B cell (primary cell): ENCODE measurements at regions not wholly inside any gene's neighbourhood (a gene's known extent, or its start where the extent isn't known, plus 50 kb on each side); places are given as distances from the start of the nearest gene placed in this dataset.

Experiments
- ATAC-seq: fragments of 200-7000 bp; cut with Tn5 transposase; one replicate; pipeline ENCODE4 v1.10.0; 2021; ENCODE audit warnings: low read depth, mild to moderate bottlenecking, moderate number of reproducible peaks, moderate library complexity
- CTCF ChIA-PET: fragments of 350-600 bp; sonication (Branson Sonifier 250); formaldehyde crosslinking; loops from one replicate; lab custom pipeline; 2021; ENCODE audit warnings: antibody characterized with exemption, inconsistent platforms; lab: Charles Lee
- POLR2A ChIA-PET: fragments of 350-600 bp; sonication (Branson Sonifier 250); formaldehyde crosslinking; loops from one replicate; lab custom pipeline; 2021; ENCODE audit warnings: antibody characterized with exemption; lab: Charles Lee
- DNase-seq: peaks from one replicate; pipeline ENCODE4 v3.0.0; 2013
- H2AFZ ChIP-seq: 2 replicates; pipeline ENCODE4 v1.6.1; 2012; ENCODE audit warnings: mild to moderate bottlenecking, low read depth, low read length; ENCODE audit not compliant: insufficient read depth, poor library complexity, severe bottlenecking
- H3K27ac ChIP-seq, 2 donors: 1 replicate in 1 of 2; 2 replicates in 1 of 2; pipeline ENCODE4 v1.5.1; 2012 to 2013; ENCODE audit warnings: low read length in 2 of 2, mild to moderate bottlenecking in 2 of 2, moderate library complexity in 1 of 2
- H3K27me3 ChIP-seq, 4 experiments: fragments of 200-600 bp in 1 of 4; sonication (generic) in 1 of 4; replicated peaks in 1 of 4; 1 replicate in 2 of 4; 2 replicates in 2 of 4; pipeline versions ENCODE4 v1.6.1 to v1.7.0; 2013 to 2016; ENCODE audit warnings: low read length in 3 of 4, mild to moderate bottlenecking in 2 of 4, mixed read lengths in 1 of 4, moderate library complexity in 1 of 4; ENCODE audit not compliant: insufficient read depth in 4 of 4, control insufficient read depth in 3 of 4; ENCODE audit errors: control extremely low read depth in 1 of 4
- H3K36me3 ChIP-seq, 2 experiments: replicated peaks in 1 of 2; 1 replicate in 1 of 2; 2 replicates in 1 of 2; pipeline versions ENCODE4 v1.6.1 to v1.7.1; 2013; ENCODE audit warnings: low read length in 1 of 2; ENCODE audit not compliant: insufficient read depth in 2 of 2, control insufficient read depth in 1 of 2; ENCODE audit errors: control extremely low read depth in 1 of 2, extremely low read depth in 1 of 2
- H3K4me1 ChIP-seq, 2 donors: fragments of 200-600 bp in 1 of 2; sonication (generic) in 1 of 2; 1 replicate in 1 of 2; 2 replicates in 1 of 2; pipeline versions ENCODE4 v1.5.1 to v1.6.1; 2013 to 2017; ENCODE audit warnings: low read length in 2 of 2; ENCODE audit not compliant: control insufficient read depth in 2 of 2, insufficient read depth in 2 of 2
- H3K4me2 ChIP-seq: replicated peaks from 2 replicates; pipeline ENCODE3; 2012; ENCODE audit warnings: mild to moderate bottlenecking, low read depth, low read length; ENCODE audit not compliant: poor library complexity, severe bottlenecking
- H3K4me3 ChIP-seq, 5 experiments: fragments of 200-600 bp in 1 of 5; sonication (generic) in 1 of 5; 1 replicate in 3 of 5; 2 replicates in 2 of 5; pipeline versions ENCODE4 v1.5.1 to v1.7.0; 2011 to 2016; ENCODE audit warnings: low read length in 4 of 5, mild to moderate bottlenecking in 4 of 5, low read depth in 2 of 5, control low read depth in 1 of 5, moderate library complexity in 1 of 5; ENCODE audit not compliant: insufficient read depth in 1 of 5; ENCODE audit errors: control extremely low read depth in 1 of 5, extremely low read depth in 1 of 5
- H3K79me2 ChIP-seq: fragments of 200-600 bp; sonication (generic); one replicate; pipeline ENCODE4 v1.6.0; 2016; ENCODE audit warnings: low read length; ENCODE audit not compliant: control insufficient read depth, insufficient read depth
- H3K9ac ChIP-seq: fragments of 200-600 bp; sonication (generic); 2 replicates; pipeline ENCODE4 v1.6.1; 2017; ENCODE audit warnings: mild to moderate bottlenecking, low read length, moderate library complexity
- H3K9me3 ChIP-seq, 3 donors: one replicate each; pipeline versions ENCODE4 v1.6.1 to v1.7.1; 2013; ENCODE audit warnings: low read length in 2 of 3; ENCODE audit not compliant: control insufficient read depth in 2 of 3, insufficient read depth in 1 of 3; ENCODE audit errors: control extremely low read depth in 1 of 3
- H4K20me1 ChIP-seq: 2 replicates; pipeline ENCODE4 v1.6.0; 2012; ENCODE audit warnings: mild to moderate bottlenecking, low read length; ENCODE audit not compliant: insufficient read depth, control insufficient read depth, poor library complexity, severe bottlenecking
- H3K27ac Mint-ChIP-seq: one replicate; pipeline ENCODE4 v1.8.0; 2021; ENCODE audit warnings: mixed read lengths
- H3K27me3 Mint-ChIP-seq: one replicate; pipeline ENCODE4 v1.8.0; 2021; ENCODE audit warnings: mixed read lengths
- H3K4me1 Mint-ChIP-seq: one replicate; pipeline ENCODE4 v1.8.0; 2021; ENCODE audit warnings: mixed read lengths
- H3K4me3 Mint-ChIP-seq: one replicate; pipeline ENCODE4 v1.8.0; 2021; ENCODE audit warnings: mixed read lengths
- H3K9me3 Mint-ChIP-seq: one replicate; pipeline ENCODE4 v1.8.0; 2022; ENCODE audit warnings: mixed read lengths; ENCODE audit not compliant: insufficient read depth
- CTCF ChIP-seq: fragments of 200-600 bp; IDR thresholded peaks from one replicate; pipeline ENCODE4 v1.8.0; 2022; ENCODE audit warnings: antibody characterized with exemption, mild to moderate bottlenecking
- EZH2 ChIP-seq: IDR thresholded peaks from 2 replicates; pipeline ENCODE4 v1.6.1; 2012; ENCODE audit warnings: borderline replicate concordance, low read depth, mild to moderate bottlenecking, moderate library complexity, low read length; ENCODE audit not compliant: insufficient read depth, poor library complexity, severe bottlenecking
- WGBS: methylation state at CpG from one replicate; pipeline ENCODE4 v1.1.5; 2013; ENCODE audit warnings: missing lambda C conversion rate; ENCODE audit not compliant: insufficient coverage; 5-methylcytosine and 5-hydroxymethylcytosine counted together
- intact Hi-C: fragments of 100-400 bp; cut with micrococcal nuclease; formaldehyde crosslinking; loops from one replicate; pipeline ENCODE4 v1.10.0; 2022

- ChIA-PET POLR2A (no interaction called here), CTCF (no interaction called here)
- Histone ChIP-seq H2AFZ (no peak overlapping the region), H3K9ac (no peak overlapping the region), H3K4me3 (no peak overlapping the region), H3K4me2 (no peak overlapping the region), H3K27me3 (no peaks in the 10 kb centered on the region), H3K36me3 (no peaks in the 10 kb centered on the region), H3K9me3 (no peaks in the 10 kb centered on the region), H3K79me2 (no peaks in the 10 kb centered on the region), H3K27ac (no peak overlapping the region), H4K20me1 (no peaks in the 10 kb centered on the region), H3K4me1 (no peaks in the 10 kb centered on the region)
- ATAC-seq (no peak), DNase-seq (no peak)
- 60% methylated on average over 1 of the region's 2 CpGs for WGBS
- H3K4me1 Mint-ChIP-seq: no peaks in the 10 kb centered on the region
- intact Hi-C loops: no loop called here
- no peak overlapping the region for H3K27ac Mint-ChIP-seq
- H3K9me3 Mint-ChIP-seq: peaks cover 2% of the 10 kb centered on the region
- TF ChIP-seq EZH2 (no peak), CTCF (no peak)
- no peak overlapping the region for H3K4me3 Mint-ChIP-seq
- H3K27me3 Mint-ChIP-seq: no peaks in the 10 kb centered on the region
These were observed 716.2 kb downstream of the NCAM2 start for GRCh38 chr21:21714426-21714825.

GRCh38 chr21:21715266-21715969 lies 717.2 kb downstream of the NCAM2 start:
- CTCF ChIA-PET: no interaction called here
- no peak overlapping the region for H3K4me3 ChIP-seq
- H3K36me3 ChIP-seq: no peaks in the 10 kb centered on the region
- no peaks in the 10 kb centered on the region for H3K4me1 ChIP-seq
- peaks cover 2% of the 10 kb centered on the region for H3K9me3 Mint-ChIP-seq
- ATAC-seq (no peak), DNase-seq (no peak)
- WGBS: 86% methylated on average over 2 of the region's 7 CpGs
- TF ChIP-seq CTCF (no peak), EZH2 (no peak)
- no peak overlapping the region for H3K27ac Mint-ChIP-seq
- POLR2A ChIA-PET: no interaction called here
- no peak overlapping the region for H3K4me2 ChIP-seq
- intact Hi-C loops: no loop called here
- H3K27ac ChIP-seq: no peak overlapping the region
- no peaks in the 10 kb centered on the region for H3K79me2 ChIP-seq
- H3K27me3 Mint-ChIP-seq: no peaks in the 10 kb centered on the region
- H3K9ac ChIP-seq: no peak overlapping the region
- no peaks in the 10 kb centered on the region for H3K9me3 ChIP-seq
- no peaks in the 10 kb centered on the region for H3K4me1 Mint-ChIP-seq
- H3K4me3 Mint-ChIP-seq: no peak overlapping the region
- H3K27me3 ChIP-seq: no peaks in the 10 kb centered on the region
- H4K20me1 ChIP-seq: no peaks in the 10 kb centered on the region
- no peak overlapping the region for H2AFZ ChIP-seq
